ENCODE measurements at regions not wholly inside any gene's neighbourhood (a gene's known extent, or its start where the extent isn't known, plus 50 kb on each side); places are given as distances from the start of the nearest gene placed in this dataset.

- FAIRE-seq, result no peak
- DNase-seq (ENCODE audit: low spot score in 2 of 2), result no peak
Measured at GRCh38 chr2:237194906-237195305, 109.2 kb downstream of the COPS8 start.

GRCh38 chr2:237195396-237196120 is 109.9 kb downstream of the COPS8 start:
- FAIRE-seq, result no peak
- DNase-seq (ENCODE audit: low spot score in 2 of 2), result no peak

- DNase-seq (ENCODE audit: low spot score in 2 of 2) (no peak), FAIRE-seq (no peak)
Measured at GRCh38 chr2:237196409-237196808, 110.7 kb downstream of the COPS8 start.

- FAIRE-seq (no peak), DNase-seq (ENCODE audit: low spot score in 2 of 2) (no peak)
Measured at GRCh38 chr2:237196866-237197618, 111.4 kb downstream of the COPS8 start.

GRCh38 chr2:237198164-237198855 is 112.6 kb downstream of the COPS8 start:
- DNase-seq (ENCODE audit: low spot score in 2 of 2) (no peak), FAIRE-seq (no peak)

- DNase-seq (ENCODE audit: low spot score in 2 of 2), result no peak
- no peak for FAIRE-seq
Measured at GRCh38 chr2:237199082-237199481, 113.4 kb downstream of the COPS8 start.

GRCh38 chr2:237199577-237199976 is 113.9 kb downstream of the COPS8 start:
- no peak for DNase-seq (ENCODE audit: low spot score in 2 of 2)

GRCh38 chr2:237200462-237200861 is 114.8 kb downstream of the COPS8 start:
- FAIRE-seq, result no peak
- DNase-seq (ENCODE audit: low spot score in 2 of 2), result no peak

More at GRCh38 chr2:237199577-237199976, 113.9 kb downstream of the COPS8 start:
- no peak for FAIRE-seq

GRCh38 chr2:237201461-237202287 is 116.0 kb downstream of the COPS8 start:
- DNase-seq (ENCODE audit: low spot score in 2 of 2) (no peak), FAIRE-seq (no peak)

GRCh38 chr2:237202288-237203030 is 116.8 kb downstream of the COPS8 start:
- no peak for FAIRE-seq
- DNase-seq (ENCODE audit: low spot score in 2 of 2), result no peak

- no peak for DNase-seq (ENCODE audit: low spot score in 2 of 2)
- FAIRE-seq, result no peak
Measured at GRCh38 chr2:237205043-237205541, 119.4 kb downstream of the COPS8 start.

- DNase-seq (ENCODE audit: low spot score in 2 of 2), result no peak
- FAIRE-seq, result no peak
Measured at GRCh38 chr2:237205561-237205971, 119.9 kb downstream of the COPS8 start.

- DNase-seq (ENCODE audit: low spot score in 2 of 2), result no peak
- no peak for FAIRE-seq
Measured at GRCh38 chr2:237207646-237208045, 122.0 kb downstream of the COPS8 start.

GRCh38 chr2:237208373-237209260 is 122.9 kb downstream of the COPS8 start:
- FAIRE-seq (no peak), DNase-seq (ENCODE audit: low spot score in 2 of 2) (no peak)

- FAIRE-seq, result no peak
Measured at GRCh38 chr2:237209885-237210284, 124.2 kb downstream of the COPS8 start.

GRCh38 chr2:237210297-237210696 is 124.6 kb downstream of the COPS8 start:
- FAIRE-seq (no peak), DNase-seq (ENCODE audit: low spot score in 2 of 2) (no peak)

More at GRCh38 chr2:237209885-237210284, 124.2 kb downstream of the COPS8 start:
- no peak for DNase-seq (ENCODE audit: low spot score in 2 of 2)

- FAIRE-seq (no peak), DNase-seq (ENCODE audit: low spot score in 2 of 2) (no peak)
Measured at GRCh38 chr2:237210763-237211162, 125.1 kb downstream of the COPS8 start.
